H1 (cell line): ENCODE measurements at regions not wholly inside any gene's neighbourhood (a gene's known extent, or its start where the extent isn't known, plus 50 kb on each side); places are given as distances from the start of the nearest gene placed in this dataset.

Experiments
- CTCF ChIA-PET: fragments of 300-600 bp; sonication (Branson Sonifier 250); formaldehyde crosslinking; loops from one replicate; lab custom pipeline; 2021; ENCODE audit not compliant: partially characterized antibody; lab: Charles Lee
- POLR2A ChIA-PET: fragments of 300-600 bp; sonication (Branson Sonifier 250); formaldehyde crosslinking; loops from one replicate; lab custom pipeline; 2021; ENCODE audit warnings: inconsistent platforms; ENCODE audit not compliant: partially characterized antibody; lab: Charles Lee
- DNase-seq, 2 experiments: peaks; one replicate each; pipeline versions ENCODE4 v3.0.0 to v3.0.0-alpha.2; 2010 to 2022; ENCODE audit warnings: low spot score in 2 of 2, low read depth in 1 of 2, mixed read lengths in 1 of 2
- FAIRE-seq: peaks from 2 replicates; lab custom pipeline; 2011; peaks lifted over from hg19 to GRCh38; lab: Jason Lieb, UNC
- H2AFZ ChIP-seq: 2 replicates; pipeline ENCODE4 v1.8.1; 2012; ENCODE audit warnings: low read length, inconsistent platforms
- H2AK5ac ChIP-seq: 2 replicates; pipeline ENCODE4 v1.6.1; 2013; ENCODE audit warnings: low read depth, low read length
- H2BK120ac ChIP-seq: replicated peaks from 2 replicates; pipeline ENCODE3; 2013; ENCODE audit warnings: low read depth, low read length, inconsistent platforms
- H2BK12ac ChIP-seq: 2 replicates; pipeline ENCODE4 v1.6.1; 2013; ENCODE audit warnings: low read depth, low read length
- H2BK15ac ChIP-seq: 2 replicates; pipeline ENCODE4 v1.6.1; 2013; ENCODE audit warnings: low read length
- H2BK20ac ChIP-seq: 2 replicates; pipeline ENCODE4 v1.6.1; 2013; ENCODE audit warnings: low read length
- H2BK5ac ChIP-seq: 2 replicates; pipeline ENCODE4 v1.6.1; 2013; ENCODE audit warnings: low read depth, low read length
- H3K14ac ChIP-seq: 2 replicates; pipeline ENCODE4 v1.6.1; 2013; ENCODE audit warnings: inconsistent platforms; ENCODE audit not compliant: insufficient read length
- H3K18ac ChIP-seq: 2 replicates; pipeline ENCODE4 v1.6.1; 2013; ENCODE audit warnings: low read length; ENCODE audit errors: extremely low read depth
- H3K23ac ChIP-seq: 2 replicates; pipeline ENCODE4 v1.6.1; 2013; ENCODE audit warnings: inconsistent platforms; ENCODE audit not compliant: insufficient read length
- H3K23me2 ChIP-seq: 2 replicates; pipeline ENCODE4 v1.6.1; 2013; ENCODE audit warnings: low read depth, low read length
- H3K27ac ChIP-seq: 2 replicates; pipeline ENCODE4 v1.6.1; 2011; ENCODE audit warnings: low read depth, low read length, inconsistent platforms
- H3K27me3 ChIP-seq, 4 experiments: replicated peaks in 1 of 4; 1 replicate in 1 of 4; 2 replicates in 3 of 4; pipeline versions ENCODE4 v1.6.1 to v1.8.1; 2011 to 2013; ENCODE audit warnings: low read length in 3 of 4, mild to moderate bottlenecking in 3 of 4, inconsistent platforms in 2 of 4, mixed read lengths in 2 of 4, moderate library complexity in 1 of 4; ENCODE audit not compliant: control insufficient read depth in 3 of 4, insufficient read depth in 3 of 4; ENCODE audit errors: extremely low read depth in 1 of 4
- H3K36me3 ChIP-seq, 4 experiments: 2 replicates each; pipeline versions ENCODE4 v1.6.1 to v1.8.1; 2011 to 2013; ENCODE audit warnings: mild to moderate bottlenecking in 4 of 4, low read length in 3 of 4, moderate library complexity in 2 of 4, control low read depth in 1 of 4, inconsistent platforms in 1 of 4; ENCODE audit not compliant: insufficient read depth in 4 of 4, control insufficient read depth in 2 of 4
- H3K4ac ChIP-seq: replicated peaks from 2 replicates; pipeline ENCODE3; 2013; ENCODE audit warnings: low read length, low read depth, mixed read lengths, inconsistent platforms; ENCODE audit not compliant: insufficient read length
- H3K4me1 ChIP-seq, 4 experiments: replicated peaks in 1 of 4; 1 replicate in 1 of 4; 2 replicates in 3 of 4; pipeline versions ENCODE4 v1.6.1 to v1.8.1; 2011 to 2013; ENCODE audit warnings: low read length in 3 of 4, inconsistent platforms in 2 of 4, mixed read lengths in 1 of 4; ENCODE audit not compliant: insufficient read depth in 4 of 4, control insufficient read depth in 3 of 4
- H3K4me2 ChIP-seq, 2 experiments: 2 replicates each; pipeline versions ENCODE4 v1.6.1 to v1.8.1; 2011 to 2013; ENCODE audit warnings: low read depth in 2 of 2, low read length in 2 of 2, control low read depth in 1 of 2, inconsistent platforms in 1 of 2, mild to moderate bottlenecking in 1 of 2; ENCODE audit not compliant: insufficient read depth in 1 of 2
- H3K4me3 ChIP-seq, 4 experiments: fragments of 200-600, 300-600 bp in 1 of 4; sonication (generic), shearing (Covaris generic), sonication (Bioruptor Twin) in 1 of 4; 2 replicates each; pipeline versions ENCODE4 v1.5.1 to v1.8.1; 2011 to 2016; ENCODE audit warnings: low read length in 4 of 4, low read depth in 3 of 4, control low read depth in 2 of 4, inconsistent platforms in 2 of 4, mild to moderate bottlenecking in 2 of 4, mixed read lengths in 1 of 4, moderate library complexity in 1 of 4; ENCODE audit not compliant: insufficient read depth in 2 of 4; ENCODE audit errors: extremely low read depth in 1 of 4
- H3K56ac ChIP-seq: replicated peaks from 2 replicates; pipeline ENCODE3; 2013; ENCODE audit warnings: low read depth, mild to moderate bottlenecking, mixed read lengths, low read length, inconsistent platforms; ENCODE audit not compliant: insufficient read length
- H3K79me1 ChIP-seq: 2 replicates; pipeline ENCODE4 v1.6.1; 2013; ENCODE audit warnings: low read depth, low read length, control low read depth
- H3K79me2 ChIP-seq, 2 experiments: 2 replicates each; pipeline versions ENCODE4 v1.6.1 to v1.8.1; 2012 to 2013; ENCODE audit warnings: low read length in 2 of 2, mild to moderate bottlenecking in 2 of 2, inconsistent platforms in 1 of 2; ENCODE audit not compliant: insufficient read depth in 2 of 2, control insufficient read depth in 1 of 2
- H3K9ac ChIP-seq, 4 experiments: replicated peaks in 1 of 4; 1 replicate in 1 of 4; 2 replicates in 3 of 4; pipeline versions ENCODE4 v1.6.1 to v1.8.1; 2011 to 2013; ENCODE audit warnings: low read depth in 3 of 4, low read length in 3 of 4, control low read depth in 2 of 4, mild to moderate bottlenecking in 2 of 4, moderate library complexity in 2 of 4, inconsistent platforms in 1 of 4; ENCODE audit errors: extremely low read depth in 1 of 4
- H3K9me3 ChIP-seq, 2 experiments: 2 replicates each; pipeline versions ENCODE4 v1.6.1 to v1.8.1; 2012 to 2013; ENCODE audit warnings: mild to moderate bottlenecking in 2 of 2, moderate library complexity in 2 of 2, control low read depth in 1 of 2, inconsistent platforms in 1 of 2, low read depth in 1 of 2, low read length in 1 of 2, mixed read lengths in 1 of 2; ENCODE audit not compliant: insufficient read depth in 2 of 2
- H4K20me1 ChIP-seq, 2 experiments: replicated peaks in 1 of 2; 2 replicates each; pipeline versions ENCODE3 to v1.8.1; 2011 to 2013; ENCODE audit warnings: inconsistent platforms in 2 of 2, low read length in 2 of 2, mild to moderate bottlenecking in 1 of 2; ENCODE audit not compliant: insufficient read depth in 2 of 2, control insufficient read depth in 1 of 2
- H4K5ac ChIP-seq: 2 replicates; pipeline ENCODE4 v1.6.1; 2013; ENCODE audit warnings: low read length, low read depth, mixed read lengths, inconsistent platforms; ENCODE audit not compliant: insufficient read length
- H4K8ac ChIP-seq: 2 replicates; pipeline ENCODE4 v1.8.0; 2013; ENCODE audit warnings: mild to moderate bottlenecking, moderate library complexity, low read length, inconsistent platforms; ENCODE audit not compliant: insufficient read depth; ENCODE audit errors: extremely low read depth
- H4K91ac ChIP-seq: replicated peaks from 2 replicates; pipeline ENCODE3; 2013; ENCODE audit warnings: low read length, mixed read lengths, inconsistent platforms; ENCODE audit not compliant: insufficient read length
- BCL11A ChIP-seq, 2 experiments: IDR thresholded peaks; one replicate each; pipeline ENCODE4 v1.6.1; 2011; ENCODE audit warnings: low read depth in 2 of 2, low read length in 2 of 2, mild to moderate bottlenecking in 2 of 2
- CBX8 ChIP-seq: fragments of 300-800, 300-1000 bp; sonication (generic); IDR thresholded peaks from 2 replicates; pipeline ENCODE4 v1.7.1; 2016; ENCODE audit warnings: low read depth, low read length, borderline replicate concordance
- CREB1 ChIP-seq: IDR thresholded peaks from 2 replicates; pipeline ENCODE4 v1.6.1; 2012; ENCODE audit warnings: inconsistent platforms
- HDAC2 ChIP-seq, 2 experiments: fragments of 300-600 bp in 1 of 2; sonication (generic) in 1 of 2; IDR thresholded peaks; 2 replicates each; pipeline ENCODE4 v1.6.1; 2011 to 2012; ENCODE audit warnings: low read depth in 2 of 2, low read length in 2 of 2, mild to moderate bottlenecking in 2 of 2, moderate library complexity in 2 of 2, borderline replicate concordance in 1 of 2, inconsistent platforms in 1 of 2
- HDAC6 ChIP-seq: IDR thresholded peaks from one replicate; pipeline ENCODE4 v1.7.1; 2012; ENCODE audit warnings: low read depth, mild to moderate bottlenecking, inconsistent platforms, low read length, moderate library complexity
- KDM5A ChIP-seq: fragments of 200-600 bp; IDR thresholded peaks from 2 replicates; pipeline ENCODE4 v1.7.1; 2012; ENCODE audit warnings: mild to moderate bottlenecking, low read length, inconsistent platforms, mixed read lengths
- POLR2AphosphoS5 ChIP-seq: IDR thresholded peaks from 2 replicates; pipeline ENCODE4 v1.6.1; 2011; ENCODE audit warnings: low read depth, low read length
- RFX5 ChIP-seq: IDR thresholded peaks from 2 replicates; pipeline ENCODE4 v1.6.1; 2011; ENCODE audit warnings: low read depth, low read length, improper control_type of control experiment, borderline replicate concordance
- SIRT6 ChIP-seq: IDR thresholded peaks from one replicate; pipeline ENCODE4 v1.7.1; 2012; ENCODE audit warnings: low read length, inconsistent platforms
- SP1 ChIP-seq: IDR thresholded peaks from 2 replicates; pipeline ENCODE4 v1.6.1; 2011; ENCODE audit warnings: low read depth, low read length
- SP2 ChIP-seq: IDR thresholded peaks from 2 replicates; pipeline ENCODE4 v1.6.1; 2012; ENCODE audit warnings: mild to moderate bottlenecking, low read length, inconsistent platforms
- SP4 ChIP-seq: IDR thresholded peaks from 2 replicates; pipeline ENCODE4 v1.6.1; 2012; ENCODE audit warnings: low read length, inconsistent platforms
- SRF ChIP-seq: IDR thresholded peaks from 2 replicates; pipeline ENCODE4 v1.6.1; 2011; ENCODE audit warnings: mild to moderate bottlenecking, low read depth, low read length, moderate library complexity
- SUZ12 ChIP-seq: fragments of 200-600 bp; sonication (generic); IDR thresholded peaks from 2 replicates; pipeline ENCODE4 v1.6.1; 2012; ENCODE audit warnings: mild to moderate bottlenecking, inconsistent platforms, low read length, moderate library complexity, mixed read lengths
- YY1 ChIP-seq: IDR thresholded peaks from 2 replicates; pipeline ENCODE4 v1.6.1; 2011; ENCODE audit warnings: low read depth, mild to moderate bottlenecking, low read length
- WGBS, 2 experiments: shearing (Covaris generic) in 1 of 2; methylation state at CpG; one replicate each; pipeline versions ENCODE4 v1.1.6 to v1.1.7; 2013 to 2015; ENCODE audit warnings: low lambda C conversion rate in 2 of 2, mixed read lengths in 2 of 2, inconsistent platforms in 1 of 2, low coverage in 1 of 2, missing lambda C conversion rate in 1 of 2; ENCODE audit not compliant: insufficient replicate concordance in 2 of 2, insufficient coverage in 1 of 2, insufficient read length in 1 of 2; ENCODE audit errors: extremely low coverage in 1 of 2, missing lambda C conversion rate in 1 of 2; 5-methylcytosine and 5-hydroxymethylcytosine counted together
- TF ChIP-seq, protein P1 (sequence below): IDR thresholded peaks from 2 replicates; pipeline ENCODE4 v1.6.1; 2012; ENCODE audit warnings: inconsistent platforms

DNA sequence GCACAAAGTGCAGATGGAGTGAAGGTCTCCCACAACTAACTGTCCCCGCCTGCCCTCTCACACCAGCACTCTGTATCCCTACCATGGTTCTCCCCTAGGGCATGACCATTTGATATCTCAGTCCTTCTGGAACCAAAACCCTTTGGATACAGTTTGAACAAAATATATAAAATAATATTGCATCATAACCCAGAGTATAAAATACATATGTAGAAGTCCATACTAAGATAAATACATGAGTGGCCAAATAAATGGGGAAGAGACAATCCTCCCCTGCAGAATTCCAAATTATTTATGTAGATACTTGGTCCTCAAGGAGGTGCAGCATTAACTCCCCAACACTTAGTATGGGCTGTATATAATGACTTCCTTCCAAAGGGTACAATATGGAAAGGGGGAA, 207.4 kb downstream of the RRAGC start:
- POLR2A ChIA-PET, result no interaction called here
- no peak overlapping the region for H3K4me2 ChIP-seq
- no peak overlapping the region for H4K91ac ChIP-seq
- no peak overlapping the region for H3K56ac ChIP-seq
- no peak overlapping the region for H3K14ac ChIP-seq
- peaks cover 0 to 4% of the 10 kb centered on the region in 2 experiments; a peak in 1 of 4 replicates for H3K9me3 ChIP-seq
- no peaks in the 10 kb centered on the region; a peak in 3 of 7 replicates for H3K27me3 ChIP-seq
- no peaks in the 10 kb centered on the region for H3K23me2 ChIP-seq
- no peak overlapping the region for H2BK5ac ChIP-seq
- H3K18ac ChIP-seq, result no peak overlapping the region
- no peaks in the 10 kb centered on the region for H3K79me2 ChIP-seq
- no peak overlapping the region for H3K23ac ChIP-seq
- H2BK120ac ChIP-seq, result no peak overlapping the region
- H3K4me3 ChIP-seq, result no peak overlapping the region
- H2AK5ac ChIP-seq, result no peak overlapping the region
- no peak for FAIRE-seq
- H2BK15ac ChIP-seq, result no peak overlapping the region
- no peak overlapping the region for H4K8ac ChIP-seq
- H3K4ac ChIP-seq, result no peak overlapping the region
- H3K9ac ChIP-seq, result no peak overlapping the region
- H2AFZ ChIP-seq, result no peak overlapping the region
- H2BK12ac ChIP-seq, result no peak overlapping the region
- no peak for DNase-seq
- no peaks in the 10 kb centered on the region for H3K79me1 ChIP-seq
- H4K5ac ChIP-seq, result no peak overlapping the region
- no peak overlapping the region for H3K27ac ChIP-seq
- H3K36me3 ChIP-seq, result no peaks in the 10 kb centered on the region
- WGBS, 2 experiments, result 93% methylated on average over 1 of the region's 1 CpG; no CpG with 5 or more reads in 1 of the 2 experiments
- H2BK20ac ChIP-seq, result no peak overlapping the region
- H3K4me1 ChIP-seq, result no peaks in the 10 kb centered on the region
- H4K20me1 ChIP-seq, result no peaks in the 10 kb centered on the region
- CTCF ChIA-PET, result no interaction called here
- TF ChIP-seq SP2 (no peak), SIRT6 (no peak), KDM5A (no peak), YY1 (no peak), CREB1 (no peak), HDAC6 (no peak), BCL11A (IDR thresholded peaks at IDR 0.05; ENCODE audit: low read depth in 2 of 2, low read length in 2 of 2) (no peak), SUZ12 (no peak), HDAC2 (IDR thresholded peaks at IDR 0.05; ENCODE audit: borderline replicate concordance in 1 of 2, low read depth in 2 of 2, low read length in 2 of 2) (no peak), CBX8 (no peak), SRF (no peak), POLR2AphosphoS5 (no peak), SP4 (no peak), SP1 (no peak), RFX5 (no peak)
- TF ChIP-seq, protein P1, sequence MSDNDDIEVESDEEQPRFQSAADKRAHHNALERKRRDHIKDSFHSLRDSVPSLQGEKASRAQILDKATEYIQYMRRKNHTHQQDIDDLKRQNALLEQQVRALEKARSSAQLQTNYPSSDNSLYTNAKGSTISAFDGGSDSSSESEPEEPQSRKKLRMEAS, result no peak
